Erythroblast (primary cell): ENCODE measurements at regions not wholly inside any gene's neighbourhood (a gene's known extent, or its start where the extent isn't known, plus 50 kb on each side); places are given as distances from the start of the nearest gene placed in this dataset.

Experiments
- GATA1 ChIP-seq: IDR thresholded peaks from 2 replicates; pipeline ENCODE4 v1.6.1; 2011; ENCODE audit warnings: low read depth, mild to moderate bottlenecking, control low read depth, low read length, moderate library complexity
- POLR2A ChIP-seq: IDR thresholded peaks from 2 replicates; pipeline ENCODE4 v1.6.1; 2011; ENCODE audit warnings: mild to moderate bottlenecking, low read length

- TF ChIP-seq POLR2A (no peak), GATA1 (no peak)
These were observed 61.9 kb upstream of the DAPP1 start for GRCh38 chr4:99754756-99755155.
